PC-3 (cell line): ENCODE measurements at regions not wholly inside any gene's neighbourhood (a gene's known extent, or its start where the extent isn't known, plus 50 kb on each side); places are given as distances from the start of the nearest gene placed in this dataset.
"Not testable (repeated sequence)": the region's sequence is repeated elsewhere in the genome, so short reads cannot be mapped to it uniquely, and the experiment has no call there.

Source experiments
- CTCF ChIP-seq: fragments of 300-600 bp; sonication (generic); conservative IDR thresholded peaks from 2 replicates; pipeline ENCODE4 v1.5.1; 2017; ENCODE audit warnings: antibody characterized with exemption, low read depth, mild to moderate bottlenecking, low read length
- EZH2 ChIP-seq: fragments of 300-600 bp; sonication (generic); IDR thresholded peaks from one replicate; pipeline ENCODE4 v1.6.1; 2017; ENCODE audit warnings: antibody characterized with exemption, mild to moderate bottlenecking, low read length; ENCODE audit not compliant: unreplicated experiment

DNA sequence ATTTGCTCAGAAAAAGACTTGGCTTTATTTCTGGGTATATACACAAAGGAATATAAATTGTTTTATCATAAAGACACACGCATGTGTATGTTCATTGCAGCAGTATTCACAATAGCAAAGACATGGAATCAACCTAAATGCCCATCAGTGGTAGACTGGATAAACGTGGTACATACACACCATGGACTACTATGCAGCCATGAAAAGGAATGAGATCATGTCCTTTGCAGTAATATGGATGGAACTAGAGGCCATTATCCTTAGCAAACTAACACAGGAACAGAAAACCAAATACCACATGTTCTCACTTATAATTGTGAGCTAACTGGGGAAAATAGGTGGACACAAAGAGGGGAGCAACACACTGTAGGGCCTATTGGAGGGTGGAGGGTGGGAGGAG, 182.0 kb upstream of the POGK start:
- TF ChIP-seq CTCF, EZH2: not testable (repeated sequence)
